GM23338 (cell line): ENCODE measurements at regions not wholly inside any gene's neighbourhood (a gene's known extent, or its start where the extent isn't known, plus 50 kb on each side); places are given as distances from the start of the nearest gene placed in this dataset.

Experiments
- ATAC-seq: fragments of 200-7000 bp; cut with Tn5 transposase; 3 replicates; pipeline ENCODE4 v1.9.1; 2020
- DNase-seq: peaks from one replicate; pipeline ENCODE4 v3.0.0-alpha.2; 2015; ENCODE audit warnings: low spot score
- H2AFZ ChIP-seq: fragments of 200-600 bp; sonication (generic); 2 replicates; pipeline ENCODE4 v1.8.0; 2016; ENCODE audit warnings: antibody characterized with exemption, mild to moderate bottlenecking, moderate library complexity
- H3F3A ChIP-seq: fragments of 200-600 bp; sonication (generic); replicated peaks from 2 replicates; pipeline ENCODE4 v1.8.0; 2017; ENCODE audit warnings: antibody characterized with exemption, mixed run types, low read depth
- H3K27ac ChIP-seq: fragments of 200-600 bp; sonication (generic); 2 replicates; pipeline ENCODE4 v1.6.1; 2016; ENCODE audit warnings: low read depth
- H3K27me3 ChIP-seq: fragments of 200-600 bp; sonication (generic); 2 replicates; pipeline ENCODE4 v1.8.0; 2016; ENCODE audit warnings: mild to moderate bottlenecking, mixed run types, moderate library complexity; ENCODE audit not compliant: insufficient read depth
- H3K36me3 ChIP-seq: fragments of 200-600 bp; sonication (generic); 2 replicates; pipeline ENCODE4 v1.8.0; 2016; ENCODE audit warnings: mild to moderate bottlenecking; ENCODE audit not compliant: insufficient read depth
- H3K4me1 ChIP-seq: fragments of 200-600 bp; sonication (generic); 2 replicates; pipeline ENCODE4 v1.8.0; 2016; ENCODE audit warnings: mild to moderate bottlenecking, moderate library complexity; ENCODE audit not compliant: insufficient read depth
- H3K4me2 ChIP-seq: fragments of 200-600 bp; sonication (generic); 2 replicates; pipeline ENCODE4 v1.7.1; 2017; ENCODE audit warnings: mixed run types
- H3K4me3 ChIP-seq: fragments of 200-600 bp; sonication (generic); 2 replicates; pipeline ENCODE4 v1.6.1; 2016; ENCODE audit warnings: mixed run types
- H3K79me2 ChIP-seq: fragments of 200-600 bp; sonication (generic); replicated peaks from 2 replicates; pipeline ENCODE4 v1.8.0; 2017; ENCODE audit warnings: mild to moderate bottlenecking; ENCODE audit not compliant: insufficient read depth
- H3K9me2 ChIP-seq: fragments of 200-600 bp; sonication (generic); 2 replicates; pipeline ENCODE4 v1.8.0; 2017; ENCODE audit not compliant: insufficient read depth
- H4K20me1 ChIP-seq: fragments of 200-600 bp; sonication (generic); replicated peaks from 2 replicates; pipeline ENCODE4 v1.8.0; 2017; ENCODE audit warnings: mild to moderate bottlenecking; ENCODE audit not compliant: insufficient read depth
- H3K27ac Mint-ChIP-seq: 2 replicates; pipeline ENCODE4 v1.8.0; 2020; ENCODE audit warnings: inconsistent platforms, mild to moderate bottlenecking, moderate library complexity, mixed read lengths
- H3K27me3 Mint-ChIP-seq: 3 replicates; pipeline ENCODE4 v1.8.0; 2022; ENCODE audit warnings: low read depth, mild to moderate bottlenecking, moderate library complexity, mixed read lengths, inconsistent platforms; ENCODE audit not compliant: insufficient read depth, poor library complexity
- H3K36me3 Mint-ChIP-seq: 3 replicates; pipeline ENCODE4 v1.8.0; 2021; ENCODE audit warnings: low read depth, mild to moderate bottlenecking, inconsistent platforms, moderate library complexity, mixed read lengths
- H3K4me1 Mint-ChIP-seq: 3 replicates; pipeline ENCODE4 v1.8.0; 2020; ENCODE audit warnings: mild to moderate bottlenecking, inconsistent platforms, mixed read lengths
- H3K4me3 Mint-ChIP-seq: 3 replicates; pipeline ENCODE4 v1.8.0; 2021; ENCODE audit warnings: moderate library complexity, mild to moderate bottlenecking, inconsistent platforms, mixed read lengths
- H3K9me3 Mint-ChIP-seq: 3 replicates; pipeline ENCODE4 v1.8.0; 2020; ENCODE audit warnings: moderate library complexity, mild to moderate bottlenecking, inconsistent platforms, mixed read lengths
- CREB1 ChIP-seq: fragments of 250-450 bp; sonication (Bioruptor Pico); IDR thresholded peaks from 2 replicates; pipeline ENCODE4 v1.5.0; 2020; ENCODE audit warnings: low read depth, mild to moderate bottlenecking, moderate library complexity
- CTCF ChIP-seq, 2 experiments: fragments of 200-600 bp in 1 of 2; sonication (generic) in 1 of 2; conservative IDR thresholded peaks; 2 replicates each; pipeline versions ENCODE4 v1.5.1 to v1.6.1; 2016 to 2017; ENCODE audit warnings: antibody characterized with exemption in 2 of 2, low read depth in 2 of 2, mild to moderate bottlenecking in 2 of 2, moderate library complexity in 1 of 2
- ETS1 ChIP-seq: IDR thresholded peaks from 2 replicates; pipeline ENCODE4 v1.6.1; 2016; ENCODE audit warnings: antibody characterized with exemption
- EZH2 ChIP-seq: fragments of 200-600 bp; sonication (generic); IDR thresholded peaks from one replicate; pipeline ENCODE4 v1.8.0; 2017; ENCODE audit warnings: antibody characterized with exemption, mild to moderate bottlenecking, low read depth; ENCODE audit not compliant: unreplicated experiment
- EZH2phosphoT487 ChIP-seq: fragments of 200-600 bp; sonication (generic); IDR thresholded peaks from one replicate; pipeline ENCODE4 v1.8.1; 2018; ENCODE audit warnings: antibody characterized with exemption; ENCODE audit not compliant: unreplicated experiment
- JUNB ChIP-seq: IDR thresholded peaks from one replicate; pipeline ENCODE4 v1.6.1; 2016; ENCODE audit warnings: antibody characterized with exemption; ENCODE audit not compliant: unreplicated experiment
- NANOG ChIP-seq: IDR thresholded peaks from 2 replicates; pipeline ENCODE4 v1.6.1; 2016; ENCODE audit warnings: antibody characterized with exemption, borderline replicate concordance
- POLR2AphosphoS5 ChIP-seq: IDR thresholded peaks from 2 replicates; pipeline ENCODE4 v1.6.1; 2016; ENCODE audit warnings: antibody characterized with exemption, low read depth
- REST ChIP-seq: IDR thresholded peaks from one replicate; pipeline ENCODE4 v1.6.1; 2018; ENCODE audit warnings: antibody characterized with exemption; ENCODE audit not compliant: unreplicated experiment
- STAT1 ChIP-seq: IDR thresholded peaks from one replicate; pipeline ENCODE4 v1.6.1; 2016; ENCODE audit warnings: antibody characterized with exemption; ENCODE audit not compliant: unreplicated experiment
- ZNF114 ChIP-seq: fragments of 250-450 bp; sonication (Bioruptor Pico); IDR thresholded peaks from 2 replicates; pipeline ENCODE4 v1.5.0; 2020; ENCODE audit warnings: mild to moderate bottlenecking, moderate library complexity
- ZNF331 ChIP-seq: fragments of 250-450 bp; sonication (Bioruptor Pico); IDR thresholded peaks from 2 replicates; pipeline ENCODE4 v1.5.0; 2020; ENCODE audit warnings: low read depth, mild to moderate bottlenecking, moderate library complexity
- TF ChIP-seq, protein P1 (sequence below): fragments of 250-450 bp; sonication (Bioruptor Pico); IDR thresholded peaks from 2 replicates; pipeline ENCODE4 v1.5.0; 2020; ENCODE audit warnings: mild to moderate bottlenecking, moderate library complexity

DNA sequence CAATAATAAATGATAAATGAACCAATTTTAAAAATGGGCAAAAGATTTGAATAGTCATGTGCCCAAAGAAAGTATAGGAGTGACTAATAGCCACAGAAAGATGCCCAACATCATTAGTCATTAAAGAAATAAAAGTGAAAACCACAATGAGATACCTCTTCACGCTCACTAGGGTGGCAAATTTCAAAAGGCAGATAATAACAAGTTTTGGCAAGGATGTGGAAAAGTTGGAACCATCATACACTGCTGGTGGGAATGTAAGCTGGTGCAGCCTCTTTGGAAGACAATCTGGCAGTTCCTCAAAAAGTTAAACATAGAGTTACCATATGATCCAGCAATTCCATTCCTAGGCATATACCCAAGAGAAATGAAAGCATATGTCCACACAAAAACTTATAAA lies 1819.8 kb downstream of the MAT2B start:
- H3K9me3 Mint-ChIP-seq, result no peaks in the 10 kb centered on the region; the same call in 2 of the 3 replicates
- no peak overlapping the region for H3K4me2 ChIP-seq
- no peak for ATAC-seq
- no peaks in the 10 kb centered on the region for H3K4me1 ChIP-seq
- H3K27ac Mint-ChIP-seq, result no peak overlapping the region
- no peaks in the 10 kb centered on the region for H3K9me2 ChIP-seq
- H3F3A ChIP-seq, result no peaks in the 10 kb centered on the region
- H3K4me3 ChIP-seq, result no peak overlapping the region
- no peak for DNase-seq
- no peaks in the 10 kb centered on the region for H3K79me2 ChIP-seq
- H3K27ac ChIP-seq, result no peak overlapping the region
- no peaks in the 10 kb centered on the region for H3K36me3 Mint-ChIP-seq
- H2AFZ ChIP-seq, result no peak overlapping the region
- H4K20me1 ChIP-seq, result no peaks in the 10 kb centered on the region
- H3K4me3 Mint-ChIP-seq, result no peak overlapping the region
- H3K4me1 Mint-ChIP-seq, result peaks cover 7% of the 10 kb centered on the region; the same call in 2 of the 3 replicates
- H3K27me3 Mint-ChIP-seq, result no peaks in the 10 kb centered on the region
- H3K27me3 ChIP-seq, result no peaks in the 10 kb centered on the region
- TF ChIP-seq REST, result no peak
- TF ChIP-seq CTCF (conservative IDR thresholded peaks at IDR 0.05; ENCODE audit: low read depth in 2 of 2), result no peak
- TF ChIP-seq, protein P1, sequence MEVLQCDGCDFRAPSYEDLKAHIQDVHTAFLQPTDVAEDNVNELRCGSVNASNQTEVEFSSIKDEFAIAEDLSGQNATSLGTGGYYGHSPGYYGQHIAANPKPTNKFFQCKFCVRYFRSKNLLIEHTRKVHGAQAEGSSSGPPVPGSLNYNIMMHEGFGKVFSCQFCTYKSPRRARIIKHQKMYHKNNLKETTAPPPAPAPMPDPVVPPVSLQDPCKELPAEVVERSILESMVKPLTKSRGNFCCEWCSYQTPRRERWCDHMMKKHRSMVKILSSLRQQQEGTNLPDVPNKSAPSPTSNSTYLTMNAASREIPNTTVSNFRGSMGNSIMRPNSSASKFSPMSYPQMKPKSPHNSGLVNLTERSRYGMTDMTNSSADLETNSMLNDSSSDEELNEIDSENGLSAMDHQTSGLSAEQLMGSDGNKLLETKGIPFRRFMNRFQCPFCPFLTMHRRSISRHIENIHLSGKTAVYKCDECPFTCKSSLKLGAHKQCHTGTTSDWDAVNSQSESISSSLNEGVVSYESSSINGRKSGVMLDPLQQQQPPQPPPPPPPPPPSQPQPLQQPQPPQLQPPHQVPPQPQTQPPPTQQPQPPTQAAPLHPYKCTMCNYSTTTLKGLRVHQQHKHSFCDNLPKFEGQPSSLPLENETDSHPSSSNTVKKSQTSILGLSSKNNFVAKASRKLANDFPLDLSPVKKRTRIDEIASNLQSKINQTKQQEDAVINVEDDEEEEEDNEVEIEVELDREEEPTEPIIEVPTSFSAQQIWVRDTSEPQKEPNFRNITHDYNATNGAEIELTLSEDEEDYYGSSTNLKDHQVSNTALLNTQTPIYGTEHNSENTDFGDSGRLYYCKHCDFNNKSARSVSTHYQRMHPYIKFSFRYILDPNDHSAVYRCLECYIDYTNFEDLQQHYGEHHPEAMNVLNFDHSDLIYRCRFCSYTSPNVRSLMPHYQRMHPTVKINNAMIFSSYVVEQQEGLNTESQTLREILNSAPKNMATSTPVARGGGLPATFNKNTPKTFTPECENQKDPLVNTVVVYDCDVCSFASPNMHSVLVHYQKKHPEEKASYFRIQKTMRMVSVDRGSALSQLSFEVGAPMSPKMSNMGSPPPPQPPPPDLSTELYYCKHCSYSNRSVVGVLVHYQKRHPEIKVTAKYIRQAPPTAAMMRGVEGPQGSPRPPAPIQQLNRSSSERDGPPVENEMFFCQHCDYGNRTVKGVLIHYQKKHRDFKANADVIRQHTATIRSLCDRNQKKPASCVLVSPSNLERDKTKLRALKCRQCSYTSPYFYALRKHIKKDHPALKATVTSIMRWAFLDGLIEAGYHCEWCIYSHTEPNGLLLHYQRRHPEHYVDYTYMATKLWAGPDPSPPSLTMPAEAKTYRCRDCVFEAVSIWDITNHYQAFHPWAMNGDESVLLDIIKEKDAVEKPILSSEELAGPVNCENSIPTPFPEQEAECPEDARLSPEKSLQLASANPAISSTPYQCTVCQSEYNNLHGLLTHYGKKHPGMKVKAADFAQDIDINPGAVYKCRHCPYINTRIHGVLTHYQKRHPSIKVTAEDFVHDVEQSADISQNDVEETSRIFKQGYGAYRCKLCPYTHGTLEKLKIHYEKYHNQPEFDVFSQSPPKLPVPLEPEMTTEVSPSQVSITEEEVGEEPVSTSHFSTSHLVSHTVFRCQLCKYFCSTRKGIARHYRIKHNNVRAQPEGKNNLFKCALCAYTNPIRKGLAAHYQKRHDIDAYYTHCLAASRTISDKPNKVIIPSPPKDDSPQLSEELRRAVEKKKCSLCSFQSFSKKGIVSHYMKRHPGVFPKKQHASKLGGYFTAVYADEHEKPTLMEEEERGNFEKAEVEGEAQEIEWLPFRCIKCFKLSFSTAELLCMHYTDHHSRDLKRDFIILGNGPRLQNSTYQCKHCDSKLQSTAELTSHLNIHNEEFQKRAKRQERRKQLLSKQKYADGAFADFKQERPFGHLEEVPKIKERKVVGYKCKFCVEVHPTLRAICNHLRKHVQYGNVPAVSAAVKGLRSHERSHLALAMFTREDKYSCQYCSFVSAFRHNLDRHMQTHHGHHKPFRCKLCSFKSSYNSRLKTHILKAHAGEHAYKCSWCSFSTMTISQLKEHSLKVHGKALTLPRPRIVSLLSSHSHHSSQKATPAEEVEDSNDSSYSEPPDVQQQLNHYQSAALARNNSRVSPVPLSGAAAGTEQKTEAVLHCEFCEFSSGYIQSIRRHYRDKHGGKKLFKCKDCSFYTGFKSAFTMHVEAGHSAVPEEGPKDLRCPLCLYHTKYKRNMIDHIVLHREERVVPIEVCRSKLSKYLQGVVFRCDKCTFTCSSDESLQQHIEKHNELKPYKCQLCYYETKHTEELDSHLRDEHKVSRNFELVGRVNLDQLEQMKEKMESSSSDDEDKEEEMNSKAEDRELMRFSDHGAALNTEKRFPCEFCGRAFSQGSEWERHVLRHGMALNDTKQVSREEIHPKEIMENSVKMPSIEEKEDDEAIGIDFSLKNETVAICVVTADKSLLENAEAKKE, result no peak
- TF ChIP-seq CREB1, result no peak
- TF ChIP-seq POLR2AphosphoS5, result no peak
- no peak for TF ChIP-seq EZH2
- no peak for TF ChIP-seq ZNF331 (CRISPR knock-in tag)
- no peak for TF ChIP-seq JUNB
- TF ChIP-seq NANOG, result no peak
- no peak for TF ChIP-seq EZH2phosphoT487
- no peak for TF ChIP-seq ZNF114 (CRISPR knock-in tag)
- TF ChIP-seq STAT1, result no peak
- no peak for TF ChIP-seq ETS1
- H3K36me3 ChIP-seq, result no peaks in the 10 kb centered on the region
